Motor neuron (in vitro differentiated cells): ENCODE measurements at regions not wholly inside any gene's neighbourhood (a gene's known extent, or its start where the extent isn't known, plus 50 kb on each side); places are given as distances from the start of the nearest gene placed in this dataset.
"Not testable (repeated sequence)": the region's sequence is repeated elsewhere in the genome, so short reads cannot be mapped to it uniquely, and the experiment has no call there.

Experiments used
- ATAC-seq, 8 experiments: fragments of 200-7000 bp; cut with Tn5 transposase; replicated peaks in 6 of 8; 2 replicates each; pipeline ENCODE4 v1.8.0; 2021; ENCODE audit warnings: mild to moderate bottlenecking in 8 of 8, moderate library complexity in 8 of 8
- H3K27ac ChIP-seq, 2 donors: fragments of 250-450 bp; sonication (Bioruptor Pico); 2 replicates each; pipeline ENCODE4 v1.9.0; 2021; ENCODE audit warnings: antibody characterized with exemption in 2 of 2, mild to moderate bottlenecking in 2 of 2, moderate library complexity in 1 of 2
- H3K4me1 ChIP-seq, 2 donors: fragments of 250-450 bp; sonication (Bioruptor Pico); replicated peaks in 1 of 2; 2 replicates each; pipeline ENCODE4 v1.6.1; 2021; ENCODE audit warnings: antibody characterized with exemption in 2 of 2, mild to moderate bottlenecking in 2 of 2, moderate library complexity in 1 of 2
- H3K4me3 ChIP-seq, 5 donors: fragments of 250-450 bp; sonication (Bioruptor Pico); 2 replicates each; pipeline ENCODE4 v1.9.0; 2021; ENCODE audit warnings: antibody characterized with exemption in 5 of 5, mild to moderate bottlenecking in 5 of 5, moderate library complexity in 4 of 5
- WGBS, 10 experiments: fragments of 450-650 bp; shearing (Covaris generic); methylation state at CpG; one replicate each; pipeline ENCODE4 v1.0.0; 2022; 5-methylcytosine and 5-hydroxymethylcytosine counted together
- in situ Hi-C, 9 experiments: fragments of 400-800 bp; cut with MboI; loops; one replicate each; pipeline ENCODE4 v1.15.0; 2021; ENCODE audit warnings: low sequenced_read_pairs in 9 of 9, low pct_unique_long_range_greater_than_20kb in 2 of 9; ENCODE audit not compliant: unreplicated experiment in 9 of 9

DNA sequence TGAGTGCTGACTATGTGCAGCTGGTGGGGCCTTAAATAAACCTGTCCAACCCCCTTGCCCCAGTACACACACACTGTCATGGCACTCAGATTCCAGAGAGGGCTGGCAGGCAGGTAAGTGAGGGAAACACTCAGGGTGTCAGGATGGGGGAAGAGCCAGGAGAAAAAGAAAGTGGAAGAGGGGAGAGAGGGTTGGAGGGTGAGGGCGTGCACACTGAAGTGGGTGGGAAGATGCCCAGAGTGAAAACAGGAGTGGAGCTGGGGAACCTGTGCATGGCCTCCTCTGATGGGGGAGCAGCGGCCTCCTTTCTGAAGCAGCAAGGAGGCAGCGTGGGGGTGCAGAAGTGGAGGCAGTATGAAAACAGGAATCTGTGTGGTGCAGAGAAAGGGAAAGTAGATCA lies 160.6 kb upstream of the JUN start:
- in situ Hi-C loops, result no loop called here
- H3K4me1 ChIP-seq, result no peaks in the 10 kb centered on the region
- no peak overlapping the region for H3K4me3 ChIP-seq
- H3K27ac ChIP-seq, result no peak overlapping the region
- ATAC-seq, result no peak
- WGBS, 10 experiments, result 75 to 100% (median 94%) methylated on average over 1 to 3 of the region's 3 CpGs; no CpG with 5 or more reads in 4 of the 10 experiments

DNA sequence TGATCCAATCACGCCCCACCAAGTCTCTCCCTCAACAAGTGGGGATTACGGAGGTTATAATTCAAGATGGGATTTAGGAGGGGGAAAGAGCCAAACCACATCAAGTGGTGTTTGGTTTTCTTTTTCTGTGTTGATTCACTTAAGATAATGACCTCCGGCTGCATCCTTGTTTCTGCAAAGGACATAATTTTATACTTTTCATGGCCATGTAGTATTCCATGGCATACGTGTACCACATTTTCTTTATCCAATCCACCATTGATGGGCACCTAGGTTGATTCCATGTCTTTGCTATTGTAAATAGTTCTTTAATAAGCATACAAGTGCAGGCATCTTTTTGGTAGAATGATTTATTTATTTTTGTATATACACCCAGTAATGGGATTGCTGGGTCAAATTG lies 162.5 kb upstream of the JUN start:
- no peak overlapping the region for H3K27ac ChIP-seq
- H3K4me3 ChIP-seq, result no peak overlapping the region
- H3K4me1 ChIP-seq, result no peaks in the 10 kb centered on the region
- ATAC-seq, result no peak
- 58 to 100% (median 95%) methylated on average over 2 to 4 of the region's 4 CpGs; no CpG with 5 or more reads in 3 of the 10 experiments for WGBS, 10 experiments
- in situ Hi-C loops, result no loop called here

DNA sequence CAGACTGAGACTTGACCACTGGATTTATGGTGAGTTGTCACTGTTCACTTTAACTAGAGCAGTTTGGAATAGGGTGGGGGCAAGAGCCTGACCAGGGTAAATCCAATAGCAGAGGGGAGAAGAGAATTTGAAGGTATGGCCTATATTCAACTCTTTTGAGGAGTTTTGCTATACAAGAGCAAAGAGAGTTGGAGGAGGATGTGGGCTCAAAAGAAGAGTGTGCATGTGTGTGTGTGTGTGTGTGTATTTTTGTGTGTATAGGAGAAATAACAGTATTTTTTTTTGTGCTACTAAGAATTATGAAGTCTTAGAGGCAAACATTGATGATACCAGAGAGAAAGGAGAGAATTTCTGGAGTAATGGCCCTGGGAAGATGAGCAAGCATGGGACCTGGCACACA lies 164.8 kb upstream of the JUN start:
- Histone ChIP-seq H3K4me1 (no peaks in the 10 kb centered on the region), H3K4me3 (no peak overlapping the region), H3K27ac (no peak overlapping the region)
- in situ Hi-C loops, result no loop called here
- ATAC-seq, result no peak

DNA sequence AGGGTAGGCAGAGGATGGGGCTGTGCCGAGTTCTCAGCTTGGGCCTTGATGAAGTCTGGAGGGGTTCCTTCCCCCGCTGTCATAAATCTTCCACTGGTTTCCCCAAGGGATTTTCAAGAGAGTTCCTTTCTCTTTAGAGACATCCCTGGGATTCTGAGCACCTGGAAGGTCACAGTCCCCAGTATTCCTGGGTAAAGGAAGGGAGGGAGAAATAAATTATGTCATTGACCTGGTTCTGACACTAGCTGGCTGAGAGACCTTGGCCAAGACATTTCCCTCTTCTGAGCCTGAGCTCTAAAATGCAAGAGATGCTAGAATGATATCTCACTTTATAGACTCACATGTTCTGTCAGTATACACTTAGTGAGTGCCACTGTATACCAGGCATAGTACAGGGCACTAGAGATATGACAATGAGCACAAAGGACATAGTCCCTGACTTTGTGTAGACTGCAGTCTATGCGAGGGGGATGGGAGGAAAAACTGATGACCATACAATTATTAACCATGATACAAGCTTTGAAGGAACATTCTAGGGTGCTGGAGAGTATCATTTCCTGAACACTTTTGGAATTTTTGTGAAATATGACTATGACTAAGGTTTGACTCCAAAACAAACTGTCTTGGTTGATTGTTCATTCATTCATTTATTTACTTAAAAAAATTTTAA lies 165.8 kb upstream of the JUN start:
- in situ Hi-C loops, result no loop called here
- no peak overlapping the region for H3K27ac ChIP-seq
- WGBS, 10 experiments, result 80 to 100% (median 95%) methylated on average over 1 to 3 of the region's 3 CpGs; no CpG with 5 or more reads in 2 of the 10 experiments
- ATAC-seq, result no peak
- no peak overlapping the region for H3K4me3 ChIP-seq
- no peaks in the 10 kb centered on the region for H3K4me1 ChIP-seq

DNA sequence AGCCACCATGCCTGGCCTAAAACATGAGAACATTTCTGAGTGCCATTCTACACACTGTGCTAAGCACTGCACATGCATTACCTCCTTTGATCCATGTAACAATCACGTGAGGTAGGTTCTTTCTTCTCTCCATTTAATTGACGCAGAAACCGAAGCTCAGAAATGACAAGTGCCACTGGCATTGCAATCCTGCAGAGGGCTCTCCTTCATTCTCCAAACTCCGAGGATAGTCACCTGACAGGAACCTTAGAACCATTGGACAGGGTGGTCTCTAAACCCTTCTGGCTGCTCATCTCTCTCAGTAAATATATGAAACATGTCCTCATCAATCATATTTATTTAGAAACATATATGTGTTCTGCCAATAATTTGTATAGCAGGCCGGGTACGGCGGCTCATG lies 167.1 kb upstream of the JUN start:
- no peak overlapping the region for H3K27ac ChIP-seq
- ATAC-seq, result no peak
- no peak overlapping the region for H3K4me3 ChIP-seq
- 82 to 100% (median 90%) methylated on average over 1 to 7 of the region's 7 CpGs; no CpG with 5 or more reads in 1 of the 10 experiments for WGBS, 10 experiments
- no peaks in the 10 kb centered on the region for H3K4me1 ChIP-seq
- in situ Hi-C loops, result no loop called here

DNA sequence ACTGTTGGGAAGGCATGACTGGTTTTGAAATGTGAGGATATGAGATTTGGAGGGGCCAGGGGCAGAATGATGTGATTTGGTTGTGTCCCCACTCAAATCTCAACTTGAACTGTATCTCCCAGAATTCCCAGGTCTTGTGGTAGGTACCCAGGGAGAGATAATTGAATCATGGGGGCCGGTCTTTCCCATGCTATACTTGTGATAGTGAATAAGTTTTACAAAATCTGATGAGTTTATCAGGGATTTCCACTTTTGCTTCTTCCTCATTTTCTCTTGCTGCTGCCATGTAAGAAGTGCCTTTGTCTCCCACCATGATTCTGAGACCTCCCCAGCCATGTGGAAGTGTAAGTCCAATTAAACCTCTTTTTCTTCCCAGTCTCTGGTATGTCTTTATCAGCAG lies 170.1 kb upstream of the JUN start:
- WGBS, 10 experiments, result 89 to 100% (median 100%) methylated on average over 1 of the region's 1 CpG; no CpG with 5 or more reads in 6 of the 10 experiments
- H3K4me3 ChIP-seq, H3K27ac ChIP-seq, ATAC-seq, H3K4me1 ChIP-seq, in situ Hi-C loops: not testable (repeated sequence)

DNA sequence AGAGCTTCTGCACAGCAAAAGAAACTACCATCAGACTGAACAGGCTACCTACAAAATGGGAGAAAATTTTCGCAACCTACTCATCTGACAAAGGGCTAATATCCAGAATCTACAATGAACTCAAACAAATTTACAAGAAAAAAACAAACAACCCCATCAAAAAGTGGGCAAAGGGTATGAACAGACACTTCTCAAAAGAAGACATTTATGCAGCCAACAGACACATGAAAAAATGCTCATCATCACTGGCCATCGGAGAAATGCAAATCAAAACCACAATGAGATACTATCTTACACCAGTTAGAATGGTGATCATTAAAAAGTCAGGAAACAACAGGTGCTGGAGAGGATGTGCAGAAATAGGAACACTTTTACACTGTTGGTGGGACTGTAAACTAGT lies 179.4 kb upstream of the JUN start:
- H3K4me1 ChIP-seq, H3K4me3 ChIP-seq, H3K27ac ChIP-seq, in situ Hi-C loops, ATAC-seq: not testable (repeated sequence)
- WGBS, 10 experiments, result 100% methylated on average over 1 of the region's 2 CpGs; no CpG with 5 or more reads in 9 of the 10 experiments

DNA sequence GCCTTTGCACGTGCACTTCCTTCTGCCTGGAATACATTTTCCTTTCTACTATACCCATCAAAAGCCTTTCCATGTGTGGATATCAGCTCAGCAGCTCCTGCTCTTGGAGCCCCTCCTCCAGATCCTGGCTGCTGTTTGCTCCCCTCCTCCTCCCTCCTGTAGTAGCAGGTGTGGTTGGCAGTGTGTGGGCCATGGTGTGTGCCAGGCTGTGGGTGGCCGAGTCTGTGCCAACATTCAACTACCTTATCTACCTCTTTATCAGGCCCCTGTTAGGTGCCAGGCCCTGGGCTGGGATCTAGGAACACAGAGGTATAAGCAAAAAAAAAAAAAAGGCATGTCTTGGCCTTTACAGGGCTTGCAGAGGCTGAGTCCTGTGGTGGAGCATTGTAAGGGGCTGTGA lies 180.6 kb upstream of the JUN start:
- WGBS, 10 experiments, result 0 to 80% (median 52%) methylated on average over 1 to 2 of the region's 2 CpGs; no CpG with 5 or more reads in 2 of the 10 experiments
- H3K27ac ChIP-seq, result no peak overlapping the region
- in situ Hi-C loops, result no loop called here
- H3K4me3 ChIP-seq, result no peak overlapping the region
- H3K4me1 ChIP-seq, result no peaks in the 10 kb centered on the region
- no peak for ATAC-seq

DNA sequence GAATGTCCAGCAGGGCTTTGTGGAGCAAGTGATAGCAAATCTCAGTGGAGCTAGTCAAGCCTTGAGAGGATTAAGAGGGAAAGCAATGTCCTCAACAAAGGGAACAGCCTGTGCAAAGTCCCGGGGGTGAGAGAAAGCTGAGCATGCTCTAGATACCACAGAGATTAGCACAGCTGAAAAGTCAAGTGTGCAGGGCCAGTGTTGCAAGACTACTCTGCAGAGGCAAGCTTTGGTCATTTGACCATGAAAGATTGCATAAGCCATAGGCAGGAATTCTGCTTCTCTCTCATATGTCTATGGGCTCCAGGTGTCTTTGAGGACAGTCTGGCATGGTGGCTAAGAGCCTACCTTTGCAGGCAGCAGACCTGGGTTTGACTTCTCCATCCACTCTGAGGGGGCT lies 181.0 kb upstream of the JUN start:
- H3K27ac ChIP-seq, result no peak overlapping the region

DNA sequence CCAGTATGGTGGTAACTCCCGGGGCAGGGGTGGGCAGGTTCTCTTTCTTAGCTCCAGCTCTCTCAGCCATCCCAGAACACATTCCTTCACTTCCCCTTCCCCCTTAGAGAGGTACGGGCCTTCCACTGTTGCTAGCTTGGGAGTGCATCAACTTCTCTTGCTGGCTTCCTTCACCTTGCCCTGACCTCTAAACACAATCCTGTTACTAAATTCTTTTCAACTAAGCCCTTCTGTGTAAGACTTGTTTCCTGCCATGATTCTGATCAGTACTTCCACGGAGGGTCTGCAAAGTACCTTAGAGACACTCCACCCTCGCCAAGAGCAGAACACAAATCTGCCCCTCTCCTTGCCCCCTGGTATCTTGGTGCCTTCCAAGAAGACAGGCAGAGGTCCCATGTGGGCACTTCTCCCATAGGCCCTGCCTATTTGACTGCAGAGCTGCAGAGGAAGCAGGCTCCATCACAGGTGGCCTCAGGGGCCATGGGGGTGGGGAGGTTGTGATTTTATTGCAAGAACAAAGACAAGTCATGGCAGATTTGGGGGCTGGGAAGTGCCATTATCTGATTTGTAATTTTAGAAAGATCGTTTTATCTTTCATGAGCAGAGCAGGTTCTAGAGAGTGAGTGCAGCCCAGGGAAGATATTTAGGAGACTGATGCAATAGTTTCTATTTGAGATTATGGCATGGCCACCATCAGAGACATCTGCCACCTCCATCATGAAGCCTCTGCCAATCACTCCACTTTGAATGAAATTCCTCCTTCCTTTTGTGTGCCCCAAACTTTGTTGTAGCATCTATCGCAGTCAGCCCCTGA lies 182.5 kb upstream of the JUN start:
- in situ Hi-C loops, result no loop called here
- Histone ChIP-seq H3K4me3 (no peak overlapping the region), H3K4me1 (no peaks in the 10 kb centered on the region), H3K27ac (no peak overlapping the region)
- no peak for ATAC-seq
- WGBS, 10 experiments, result 20 to 100% (median 81%) methylated on average over 1 to 6 of the region's 6 CpGs; no CpG with 5 or more reads in 3 of the 10 experiments

More for the DNA sequence above, 181.0 kb upstream of the JUN start:
- no peak for ATAC-seq
- H3K4me3 ChIP-seq, result no peak overlapping the region
- in situ Hi-C loops, result no loop called here
- 25 to 100% (median 81%) methylated on average over 1 of the region's 1 CpG; no CpG with 5 or more reads in 4 of the 10 experiments for WGBS, 10 experiments
- no peaks in the 10 kb centered on the region for H3K4me1 ChIP-seq

DNA sequence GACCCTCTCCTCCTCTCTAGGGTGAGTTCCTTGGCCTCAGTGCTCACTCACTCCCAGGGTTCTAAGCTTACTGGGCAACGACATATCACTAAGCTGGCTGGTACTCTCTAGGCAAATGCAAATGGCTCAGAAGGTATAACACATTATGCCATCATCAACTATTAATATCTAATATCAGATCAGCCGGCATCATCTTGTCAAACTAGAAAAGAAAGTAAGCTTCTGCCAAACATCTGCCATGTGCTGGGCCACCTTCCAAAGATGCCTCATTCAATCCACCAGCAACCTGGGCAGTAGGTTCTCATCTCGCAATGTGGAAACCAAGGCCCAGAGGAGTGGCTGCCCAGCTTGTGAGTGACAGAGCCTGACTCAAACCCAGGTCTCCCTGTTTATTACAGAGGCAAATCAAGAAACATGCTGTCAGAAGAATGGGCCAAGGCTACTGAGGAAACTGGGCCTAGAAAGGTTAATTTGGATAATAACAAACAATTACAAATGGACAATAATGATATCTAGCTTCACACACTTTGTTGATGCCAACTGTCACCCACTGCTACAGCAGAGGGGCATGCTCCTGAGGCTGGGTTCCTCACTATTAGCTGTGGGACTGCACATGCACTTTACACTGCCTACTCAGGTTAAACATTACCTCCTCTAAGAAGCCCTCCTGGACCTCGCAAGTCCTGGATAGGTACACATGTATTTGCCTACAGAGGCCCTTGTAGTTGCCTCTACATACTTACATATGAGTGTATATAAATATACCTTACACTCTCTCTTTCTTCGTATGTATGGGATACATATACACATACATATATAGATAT lies 183.3 kb upstream of the JUN start:
- no peak for ATAC-seq
- H3K4me3 ChIP-seq, result no peak overlapping the region
- WGBS, 10 experiments, result 67 to 100% (median 84%) methylated on average over 1 to 5 of the region's 5 CpGs; no CpG with 5 or more reads in 2 of the 10 experiments

DNA sequence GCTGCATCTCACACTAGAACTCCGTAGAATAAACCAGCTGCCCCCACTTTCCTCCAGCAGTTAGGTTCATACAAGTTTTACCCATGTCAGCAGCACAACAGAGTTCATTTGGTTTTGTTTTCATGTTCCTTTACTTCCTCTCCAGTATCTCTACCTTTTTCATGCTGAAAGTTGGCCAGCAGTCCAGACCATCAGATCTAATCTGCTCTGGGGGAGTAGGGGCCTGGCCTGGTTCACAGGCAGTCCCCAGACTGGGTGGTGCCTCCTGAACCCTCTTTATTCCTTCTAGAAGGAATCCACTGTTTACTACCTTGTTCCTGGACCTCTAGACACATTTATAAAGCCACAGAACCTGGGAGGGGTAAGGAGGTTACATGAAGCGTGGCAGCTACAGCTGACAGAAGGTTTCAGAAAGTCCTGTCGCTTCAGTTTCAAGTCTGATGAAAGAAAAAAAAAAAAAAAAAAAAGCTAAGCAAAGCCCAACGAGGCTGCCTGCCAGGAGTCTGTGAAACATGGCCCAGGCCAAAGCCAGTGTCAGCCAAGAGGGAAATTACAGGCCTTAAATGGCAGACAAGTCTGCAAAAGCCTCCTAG lies 184.6 kb upstream of the JUN start:
- WGBS, 10 experiments, result 20 to 100% (median 60%) methylated on average over 1 to 4 of the region's 4 CpGs; no CpG with 5 or more reads in 1 of the 10 experiments
- in situ Hi-C loops, result no loop called here
- Histone ChIP-seq H3K27ac (no peak overlapping the region), H3K4me1 (no peaks in the 10 kb centered on the region), H3K4me3 (no peak overlapping the region)
- peak in 3 of 8 experiments; percentile 14 to 50 (median 30) for ATAC-seq

More for the DNA sequence above, 183.3 kb upstream of the JUN start:
- no peaks in the 10 kb centered on the region for H3K4me1 ChIP-seq
- H3K27ac ChIP-seq, result no peak overlapping the region
- in situ Hi-C loops, result no loop called here

DNA sequence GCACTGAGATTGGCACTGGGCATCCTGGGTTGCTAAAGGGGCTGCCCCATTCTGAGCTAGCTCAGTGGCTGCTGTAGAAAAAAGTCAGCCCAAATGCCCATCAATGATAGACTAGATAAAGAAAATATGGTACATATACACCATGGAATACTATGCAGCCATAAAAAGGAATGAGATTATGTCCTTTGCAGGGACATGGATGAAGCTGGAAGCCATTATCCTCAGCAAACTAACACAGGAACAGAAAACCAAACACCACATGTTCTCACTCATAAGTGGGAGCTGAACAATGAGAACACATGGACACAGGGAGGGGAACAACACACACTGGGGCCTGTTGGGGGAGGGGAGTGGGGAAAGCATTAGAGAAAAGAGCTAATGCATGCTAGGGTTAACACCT lies 185.3 kb upstream of the JUN start:
- H3K27ac ChIP-seq, in situ Hi-C loops, H3K4me3 ChIP-seq, ATAC-seq, H3K4me1 ChIP-seq: not testable (repeated sequence)
